ENCODE measurements at regions not wholly inside any gene's neighbourhood (a gene's known extent, or its start where the extent isn't known, plus 50 kb on each side); places are given as distances from the start of the nearest gene placed in this dataset.

GRCh38 chr12:94753036-94753679 lies 102.8 kb upstream of the TMCC3 start:
- H3K27ac ChIP-seq (ENCODE audit: low read depth, low read length, poor library complexity, severe bottlenecking) = no peak overlapping the region
- intact Hi-C loops (cut with micrococcal nuclease; ENCODE audit: unreplicated experiment) = no loop called here
- ChIA-PET CTCF (no interaction called here), POLR2A (ENCODE audit: low non-redundant PET) (no interaction called here)
- H3K9me3 ChIP-seq (ENCODE audit: low read depth, low read length, poor library complexity, severe bottlenecking) = no peaks in the 10 kb centered on the region
- H3K36me3 ChIP-seq (ENCODE audit: insufficient read depth, low read length, poor library complexity, severe bottlenecking) = no peaks in the 10 kb centered on the region
- no peak for TF ChIP-seq EZH2 (IDR thresholded peaks at IDR 0.05; ENCODE audit: borderline replicate concordance, low read depth, low read length, poor library complexity, severe bottlenecking)
- no peak for TF ChIP-seq CTCF (conservative IDR thresholded peaks at IDR 0.05; ENCODE audit: low read depth, low read length)
- H3K27me3 ChIP-seq (replicated peaks; ENCODE audit: insufficient read depth, low read depth, low read length, poor library complexity) = no peaks in the 10 kb centered on the region
- no peak for DNase-seq (ENCODE audit: low spot score)
- no peaks in the 10 kb centered on the region for H3K4me1 ChIP-seq (ENCODE audit: insufficient read depth, low read length, poor library complexity, severe bottlenecking)
- no peak overlapping the region for H3K4me3 ChIP-seq (ENCODE audit: low read depth, low read length, poor library complexity, severe bottlenecking)
- BruUV-seq (replicated peaks) = no TSS peak

- ChIA-PET POLR2A (ENCODE audit: low non-redundant PET) (no interaction called here), CTCF (no interaction called here)
- H3K4me1 ChIP-seq (ENCODE audit: insufficient read depth, low read length, poor library complexity, severe bottlenecking) = no peaks in the 10 kb centered on the region
- H3K36me3 ChIP-seq (ENCODE audit: insufficient read depth, low read length, poor library complexity, severe bottlenecking) = no peaks in the 10 kb centered on the region
- H3K27ac ChIP-seq (ENCODE audit: low read depth, low read length, poor library complexity, severe bottlenecking) = no peak overlapping the region
- peaks cover 2% of the 10 kb centered on the region for H3K27me3 ChIP-seq (replicated peaks; ENCODE audit: insufficient read depth, low read depth, low read length, poor library complexity)
- no peaks in the 10 kb centered on the region for H3K9me3 ChIP-seq (ENCODE audit: low read depth, low read length, poor library complexity, severe bottlenecking)
- TF ChIP-seq EZH2 (IDR thresholded peaks at IDR 0.05; ENCODE audit: borderline replicate concordance, low read depth, low read length, poor library complexity, severe bottlenecking) (no peak), CTCF (conservative IDR thresholded peaks at IDR 0.05; ENCODE audit: low read depth, low read length) (no peak)
- H3K4me3 ChIP-seq (ENCODE audit: low read depth, low read length, poor library complexity, severe bottlenecking) = no peak overlapping the region
- intact Hi-C loops (cut with micrococcal nuclease; ENCODE audit: unreplicated experiment) = no loop called here
- no peak for DNase-seq (ENCODE audit: low spot score)
- BruUV-seq (replicated peaks) = no TSS peak
Measured at GRCh38 chr12:94750864-94751263, 100.5 kb upstream of the TMCC3 start.

DNA sequence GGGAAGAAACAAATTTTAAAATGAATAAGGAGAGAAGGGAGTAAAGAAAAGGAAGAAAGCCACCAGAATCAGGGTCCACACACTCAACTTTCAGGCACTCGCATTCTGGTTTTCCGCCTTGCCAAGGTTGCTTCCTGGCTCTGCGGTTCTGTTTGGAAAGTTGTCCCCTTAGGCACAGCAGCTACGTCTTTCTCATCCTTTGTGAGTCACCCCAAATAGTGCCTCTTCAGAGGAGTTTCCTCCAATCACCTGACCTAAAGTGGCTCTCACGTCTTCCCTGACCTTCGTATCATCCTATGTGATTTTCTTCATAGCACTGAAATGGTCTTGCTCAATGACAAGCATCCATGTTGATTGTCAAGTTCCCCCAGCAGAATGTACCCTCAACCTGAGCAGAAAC lies 99.5 kb upstream of the TMCC3 start:
- no peak overlapping the region for H3K4me3 ChIP-seq (ENCODE audit: low read depth, low read length, poor library complexity, severe bottlenecking)
- H3K9me3 ChIP-seq (ENCODE audit: low read depth, low read length, poor library complexity, severe bottlenecking) = no peaks in the 10 kb centered on the region
- no peak for TF ChIP-seq CTCF (conservative IDR thresholded peaks at IDR 0.05; ENCODE audit: low read depth, low read length)
- TF ChIP-seq EZH2 (IDR thresholded peaks at IDR 0.05; ENCODE audit: borderline replicate concordance, low read depth, low read length, poor library complexity, severe bottlenecking) = no peak
- intact Hi-C loops (cut with micrococcal nuclease; ENCODE audit: unreplicated experiment) = no loop called here
- no peaks in the 10 kb centered on the region for H3K4me1 ChIP-seq (ENCODE audit: insufficient read depth, low read length, poor library complexity, severe bottlenecking)
- no peak overlapping the region for H3K27ac ChIP-seq (ENCODE audit: low read depth, low read length, poor library complexity, severe bottlenecking)
- DNase-seq (ENCODE audit: low spot score) = no peak
- CTCF ChIA-PET = no interaction called here
- H3K36me3 ChIP-seq (ENCODE audit: insufficient read depth, low read length, poor library complexity, severe bottlenecking) = no peaks in the 10 kb centered on the region
- no TSS peak for BruUV-seq (replicated peaks)
- H3K27me3 ChIP-seq (replicated peaks; ENCODE audit: insufficient read depth, low read depth, low read length, poor library complexity) = peaks cover 11% of the 10 kb centered on the region
- POLR2A ChIA-PET (ENCODE audit: low non-redundant PET) = no interaction called here

All from A673 (cell line).